Hypothalamus (tissue), 51 donors: ENCODE measurements at regions not wholly inside any gene's neighbourhood (a gene's known extent, or its start where the extent isn't known, plus 50 kb on each side); places are given as distances from the start of the nearest gene placed in this dataset.
"Not testable (repeated sequence)": the region's sequence is repeated elsewhere in the genome, so short reads cannot be mapped to it uniquely, and the experiment has no call there.

Experiments used
- DNase-seq, 51 donors: peaks; one replicate each; lab custom pipeline; 2025; lab: John Stamatoyannopoulos, UW

- peak in 12 of 51 donors; percentile 1 to 40 (median 5) for DNase-seq
These were observed 182.3 kb downstream of the FCRL5 start for GRCh38 chr1:157369808-157370521.

- DNase-seq, result not testable (repeated sequence)
These were observed 183.4 kb downstream of the FCRL5 start for GRCh38 chr1:157368941-157369340.

GRCh38 chr1:157368363-157368762 lies 184.0 kb downstream of the FCRL5 start:
- DNase-seq, result no peak

GRCh38 chr1:157367870-157368269 lies 184.4 kb downstream of the FCRL5 start:
- DNase-seq, result no peak

GRCh38 chr1:157367091-157367739 lies 185.1 kb downstream of the FCRL5 start:
- DNase-seq, result no peak

GRCh38 chr1:157364612-157365011 lies 187.7 kb downstream of the FCRL5 start:
- no peak for DNase-seq

GRCh38 chr1:157363660-157364140 lies 188.6 kb downstream of the FCRL5 start:
- DNase-seq, result peak in 5 of 51 donors; percentile 3 to 34 (median 5)

- DNase-seq, result no peak
These were observed 192.3 kb downstream of the FCRL5 start for GRCh38 chr1:157360023-157360390.

- no peak for DNase-seq
These were observed 192.8 kb downstream of the FCRL5 start for GRCh38 chr1:157359314-157360022.

- no peak for DNase-seq
These were observed 195.2 kb downstream of the FCRL5 start for GRCh38 chr1:157357111-157357510.

GRCh38 chr1:157356601-157357000 lies 195.7 kb downstream of the FCRL5 start:
- no peak for DNase-seq

- DNase-seq, result no peak
These were observed 198.8 kb downstream of the FCRL5 start for GRCh38 chr1:157353546-157353945.

- DNase-seq, result no peak
These were observed 199.4 kb downstream of the FCRL5 start for GRCh38 chr1:157352817-157353408.

- no peak for DNase-seq
These were observed 200.1 kb downstream of the FCRL5 start for GRCh38 chr1:157352216-157352615.

- not testable (repeated sequence) for DNase-seq
These were observed 200.5 kb downstream of the FCRL5 start for GRCh38 chr1:157351800-157352199.

- DNase-seq, result no peak
These were observed 203.5 kb downstream of the FCRL5 start for GRCh38 chr1:157348538-157349480.

GRCh38 chr1:157347506-157347905 lies 204.8 kb downstream of the FCRL5 start:
- DNase-seq, result no peak

GRCh38 chr1:157337785-157338184 lies 199.6 kb upstream of the ETV3 start:
- not testable (repeated sequence) for DNase-seq

GRCh38 chr1:157335056-157335455 lies 196.9 kb upstream of the ETV3 start:
- no peak for DNase-seq

- no peak for DNase-seq
These were observed 195.8 kb upstream of the ETV3 start for GRCh38 chr1:157334041-157334440.
